Hepatocyte (in vitro differentiated cells): ENCODE measurements at regions not wholly inside any gene's neighbourhood (a gene's known extent, or its start where the extent isn't known, plus 50 kb on each side); places are given as distances from the start of the nearest gene placed in this dataset.

Experiments
- EZH2 ChIP-seq: fragments of 200-600 bp; sonication (generic); IDR thresholded peaks from 2 replicates; pipeline ENCODE4 v1.6.1; 2016; ENCODE audit warnings: antibody characterized with exemption, mild to moderate bottlenecking, borderline replicate concordance
- EZH2phosphoT487 ChIP-seq: fragments of 200-600 bp; sonication (generic); IDR thresholded peaks from one replicate; pipeline ENCODE4 v1.6.1; 2018; ENCODE audit warnings: antibody characterized with exemption, mild to moderate bottlenecking, low read depth, moderate library complexity; ENCODE audit not compliant: unreplicated experiment, severe bottlenecking
- TF ChIP-seq, protein P1 (sequence below): fragments of 200-600 bp; sonication (generic); IDR thresholded peaks from 2 replicates; pipeline ENCODE4 v1.5.1; 2016; ENCODE audit warnings: antibody characterized with exemption, mild to moderate bottlenecking; ENCODE audit not compliant: poor library complexity

DNA sequence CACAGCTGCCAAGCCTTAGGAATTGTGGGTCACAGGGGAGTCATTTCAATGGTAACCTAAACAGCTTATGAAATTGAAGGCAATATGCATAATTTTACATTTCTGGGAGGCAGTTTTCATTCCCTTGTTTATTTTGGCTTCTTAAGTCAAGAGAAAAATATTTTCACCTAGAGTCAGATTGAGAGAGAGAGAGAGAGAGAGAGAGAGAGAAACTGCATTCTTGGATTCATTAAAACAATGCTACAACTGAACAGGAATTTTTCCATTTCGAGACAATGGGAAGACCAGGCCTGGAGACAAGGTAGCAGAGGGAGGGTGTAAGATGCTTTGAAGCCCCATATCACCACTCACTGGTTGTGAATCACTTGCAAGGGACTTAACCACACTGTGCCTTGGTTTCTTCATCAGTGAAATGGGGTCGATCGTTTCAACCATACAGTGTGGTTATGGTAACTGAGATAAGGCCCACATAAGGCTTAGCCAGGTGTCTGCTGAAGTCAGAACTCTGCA, 224.7 kb upstream of the IRX3 start:
- TF ChIP-seq, protein P1, sequence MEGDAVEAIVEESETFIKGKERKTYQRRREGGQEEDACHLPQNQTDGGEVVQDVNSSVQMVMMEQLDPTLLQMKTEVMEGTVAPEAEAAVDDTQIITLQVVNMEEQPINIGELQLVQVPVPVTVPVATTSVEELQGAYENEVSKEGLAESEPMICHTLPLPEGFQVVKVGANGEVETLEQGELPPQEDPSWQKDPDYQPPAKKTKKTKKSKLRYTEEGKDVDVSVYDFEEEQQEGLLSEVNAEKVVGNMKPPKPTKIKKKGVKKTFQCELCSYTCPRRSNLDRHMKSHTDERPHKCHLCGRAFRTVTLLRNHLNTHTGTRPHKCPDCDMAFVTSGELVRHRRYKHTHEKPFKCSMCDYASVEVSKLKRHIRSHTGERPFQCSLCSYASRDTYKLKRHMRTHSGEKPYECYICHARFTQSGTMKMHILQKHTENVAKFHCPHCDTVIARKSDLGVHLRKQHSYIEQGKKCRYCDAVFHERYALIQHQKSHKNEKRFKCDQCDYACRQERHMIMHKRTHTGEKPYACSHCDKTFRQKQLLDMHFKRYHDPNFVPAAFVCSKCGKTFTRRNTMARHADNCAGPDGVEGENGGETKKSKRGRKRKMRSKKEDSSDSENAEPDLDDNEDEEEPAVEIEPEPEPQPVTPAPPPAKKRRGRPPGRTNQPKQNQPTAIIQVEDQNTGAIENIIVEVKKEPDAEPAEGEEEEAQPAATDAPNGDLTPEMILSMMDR = no peak
- TF ChIP-seq EZH2 (no peak), EZH2phosphoT487 (no peak)
